HUDEP-2 (cell line): ENCODE measurements at regions not wholly inside any gene's neighbourhood (a gene's known extent, or its start where the extent isn't known, plus 50 kb on each side); places are given as distances from the start of the nearest gene placed in this dataset.
"Not testable (repeated sequence)": the region's sequence is repeated elsewhere in the genome, so short reads cannot be mapped to it uniquely, and the experiment has no call there.

Source experiments
- DNase-seq, 76 experiments: peaks; one replicate each; lab custom pipeline; 2025; ENCODE audit not compliant: unreplicated experiment in 76 of 76; lab: John Stamatoyannopoulos, UW

DNA sequence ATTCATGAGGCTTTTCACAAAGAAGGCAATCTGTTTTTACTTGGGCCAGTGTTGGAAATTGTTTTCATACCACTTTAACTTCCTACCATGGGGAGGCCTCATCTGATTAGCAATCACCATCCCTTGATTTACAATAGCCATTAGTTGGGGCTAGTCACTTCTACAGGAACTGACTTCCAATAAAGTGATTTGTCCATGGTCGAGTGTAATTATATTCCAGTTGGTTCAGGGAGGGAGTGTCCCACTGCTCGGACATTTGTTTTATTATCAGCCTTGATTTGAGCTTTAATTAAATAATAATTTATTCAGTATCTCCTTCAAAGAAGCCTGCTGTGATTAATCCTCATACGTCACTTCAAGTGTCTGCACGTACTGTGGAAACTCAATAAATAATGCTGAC lies 233.9 kb upstream of the CNTNAP5 start:
- DNase-seq = no peak

DNA sequence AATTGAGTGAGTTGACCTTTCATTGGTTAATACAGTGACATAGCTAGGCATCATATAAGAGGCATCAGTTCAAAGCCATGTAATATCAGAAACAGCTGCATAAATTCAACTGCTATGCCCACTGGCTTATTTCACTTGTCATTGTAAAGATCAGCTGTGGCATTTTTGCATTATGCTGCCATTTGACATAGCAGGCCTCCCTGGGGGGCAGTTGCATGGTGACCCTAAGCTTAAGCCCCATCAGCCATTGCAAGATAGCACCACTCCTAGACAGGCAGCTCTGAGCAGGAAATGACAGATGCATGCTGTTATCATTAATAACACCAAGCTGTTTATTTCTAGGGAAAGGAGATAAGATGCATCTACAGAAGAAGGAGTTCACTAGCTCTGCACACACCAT lies 233.4 kb upstream of the CNTNAP5 start:
- peak in 16 of 76 experiments; percentile 2 to 75 (median 30) for DNase-seq

- not testable (repeated sequence) for DNase-seq
These were observed 221.0 kb upstream of the CNTNAP5 start for GRCh38 chr2:123804126-123804525.

- DNase-seq = not testable (repeated sequence)
These were observed 219.3 kb upstream of the CNTNAP5 start for GRCh38 chr2:123805746-123806145.

DNA sequence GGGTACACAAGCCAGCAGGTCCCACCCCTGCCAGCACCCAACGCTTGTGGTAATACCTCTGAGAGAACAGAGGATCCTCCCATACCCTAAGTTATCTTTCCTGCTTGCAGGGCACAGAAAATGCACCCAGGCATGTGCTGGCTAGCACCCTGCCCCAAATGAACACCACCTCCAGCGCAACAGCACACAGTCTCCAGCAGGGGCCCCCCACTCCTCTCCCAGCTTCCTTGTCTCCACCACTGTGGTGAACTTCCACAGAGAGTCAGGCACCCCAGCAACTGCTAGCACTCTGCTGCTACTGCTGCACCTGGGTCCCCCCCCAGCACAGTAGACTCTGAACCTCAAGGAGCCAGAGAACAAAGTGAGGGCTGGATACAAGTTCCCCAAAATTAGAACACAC lies 216.8 kb upstream of the CNTNAP5 start:
- peak in 2 of 76 experiments; percentile 3 to 6 for DNase-seq

GRCh38 chr2:123811846-123812245 lies 213.2 kb upstream of the CNTNAP5 start:
- no peak for DNase-seq

- no peak for DNase-seq
These were observed 208.9 kb upstream of the CNTNAP5 start for GRCh38 chr2:123816203-123816602.

DNA sequence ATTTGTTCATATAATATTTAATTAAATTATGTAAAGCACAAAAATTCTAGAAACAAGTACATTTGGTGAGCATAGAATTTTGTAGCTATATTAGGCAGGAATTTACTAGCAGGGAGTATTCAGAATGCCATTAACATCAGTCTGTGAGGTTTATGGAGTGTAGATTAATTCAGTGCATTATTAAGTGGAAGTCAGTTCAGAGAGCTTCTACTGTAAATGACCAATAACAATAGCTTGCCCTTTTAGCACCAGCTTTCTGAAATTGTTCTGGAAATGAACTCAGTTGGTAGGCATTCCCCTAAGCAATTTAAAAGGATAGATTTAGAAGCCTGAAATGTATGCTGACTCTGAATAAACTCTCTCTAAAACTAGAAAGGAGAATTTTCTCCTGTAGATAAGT lies 208.2 kb upstream of the CNTNAP5 start:
- DNase-seq = no peak

GRCh38 chr2:123826729-123827271 lies 198.3 kb upstream of the CNTNAP5 start:
- DNase-seq = no peak

- no peak for DNase-seq
These were observed 185.8 kb upstream of the CNTNAP5 start for GRCh38 chr2:123839326-123839725.

- no peak for DNase-seq
These were observed 185.1 kb upstream of the CNTNAP5 start for GRCh38 chr2:123840016-123840415.

GRCh38 chr2:123840574-123840973 lies 184.5 kb upstream of the CNTNAP5 start:
- DNase-seq = peak in 15 of 76 experiments; percentile 0 to 61 (median 11)

GRCh38 chr2:123851281-123851680 lies 173.8 kb upstream of the CNTNAP5 start:
- DNase-seq = no peak

DNA sequence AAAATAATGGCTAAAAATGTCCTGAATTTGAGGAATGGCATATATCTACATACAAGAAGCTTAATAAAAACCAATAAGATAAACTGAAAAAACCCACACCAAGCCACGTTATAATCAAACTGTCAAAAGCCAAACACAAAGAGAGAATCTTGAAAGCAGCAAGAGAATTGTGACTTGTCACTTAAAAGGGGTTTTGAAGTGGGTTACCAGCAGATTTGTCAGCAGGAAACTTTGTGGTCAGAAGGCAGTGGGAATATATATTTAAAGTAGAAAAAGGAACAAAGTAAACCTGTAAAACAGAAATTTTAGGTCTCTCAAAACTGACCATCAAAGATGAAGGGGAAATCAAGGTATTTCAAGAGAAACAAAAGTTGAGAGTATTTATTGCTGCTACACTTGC lies 171.9 kb upstream of the CNTNAP5 start:
- no peak for DNase-seq

GRCh38 chr2:123859031-123859430 lies 166.1 kb upstream of the CNTNAP5 start:
- DNase-seq = not testable (repeated sequence)

DNA sequence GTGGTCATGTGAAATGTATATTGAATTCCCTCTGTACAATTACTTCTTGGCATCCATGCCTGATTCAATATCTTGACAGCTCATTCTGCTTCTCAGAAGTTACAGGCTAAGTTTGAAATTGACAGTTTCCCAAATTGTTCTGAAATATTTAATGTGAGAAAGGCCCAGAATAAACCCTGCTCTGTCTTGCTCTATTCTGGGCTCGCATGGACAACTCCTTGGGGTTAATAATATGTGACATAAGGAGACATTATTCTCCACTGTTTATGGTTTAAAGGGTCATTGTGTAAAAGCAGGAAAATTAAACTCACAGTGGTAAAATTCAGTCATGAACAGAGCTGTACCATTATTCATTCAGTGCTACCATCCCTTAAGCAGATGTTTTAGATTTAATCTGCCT lies 160.7 kb upstream of the CNTNAP5 start:
- no peak for DNase-seq

DNA sequence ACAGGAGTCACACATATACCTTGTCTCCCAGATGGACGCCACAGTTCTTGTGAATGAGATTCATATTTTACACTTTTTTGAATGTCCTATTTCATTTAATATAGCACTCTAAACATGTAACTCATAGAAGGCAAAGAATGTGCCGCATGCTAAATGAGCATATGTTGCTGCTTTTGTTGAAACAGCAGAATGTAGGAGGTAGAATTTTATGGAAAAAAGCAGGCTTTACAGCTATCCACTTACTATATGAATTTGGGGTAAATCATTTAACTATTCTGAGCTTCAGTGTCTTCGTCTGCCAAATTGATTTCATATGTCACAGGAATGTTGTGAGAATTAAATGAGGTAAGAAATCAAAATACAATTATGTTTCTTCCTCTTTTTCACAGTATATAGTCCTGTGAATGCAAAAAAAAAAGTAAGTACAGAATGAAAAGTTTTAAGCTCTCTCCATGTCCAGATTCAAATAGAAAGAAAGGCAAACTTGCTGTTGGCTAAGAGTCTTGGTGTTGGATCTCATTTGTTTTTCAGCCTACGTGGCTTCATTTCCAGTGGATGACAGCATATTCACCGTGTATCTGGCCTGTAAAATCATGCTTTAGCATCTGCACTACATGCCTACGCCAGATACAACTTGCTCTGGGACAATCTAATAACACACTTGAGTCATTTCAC lies 154.7 kb upstream of the CNTNAP5 start:
- no peak for DNase-seq

GRCh38 chr2:123870881-123871276 lies 154.2 kb upstream of the CNTNAP5 start:
- no peak for DNase-seq

DNA sequence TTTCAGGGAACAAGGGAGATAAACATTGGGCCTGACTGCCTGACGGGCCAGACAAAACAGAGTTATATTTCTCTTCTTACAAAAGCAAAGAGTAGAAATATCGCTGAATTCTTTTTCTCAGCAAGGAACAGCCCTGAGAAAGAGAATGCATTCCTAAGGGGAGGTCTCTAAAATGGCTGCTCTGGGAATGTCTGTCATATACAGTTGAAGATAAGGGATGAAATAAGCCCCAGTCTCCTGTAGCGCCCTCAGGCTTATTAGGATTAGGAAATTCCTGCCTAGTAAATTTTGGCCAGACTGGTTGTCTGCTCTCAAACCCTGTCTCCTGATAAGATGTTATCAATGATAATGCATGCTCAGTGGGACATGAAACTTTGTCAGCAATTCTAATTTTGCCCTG lies 134.9 kb upstream of the CNTNAP5 start:
- no peak for DNase-seq

DNA sequence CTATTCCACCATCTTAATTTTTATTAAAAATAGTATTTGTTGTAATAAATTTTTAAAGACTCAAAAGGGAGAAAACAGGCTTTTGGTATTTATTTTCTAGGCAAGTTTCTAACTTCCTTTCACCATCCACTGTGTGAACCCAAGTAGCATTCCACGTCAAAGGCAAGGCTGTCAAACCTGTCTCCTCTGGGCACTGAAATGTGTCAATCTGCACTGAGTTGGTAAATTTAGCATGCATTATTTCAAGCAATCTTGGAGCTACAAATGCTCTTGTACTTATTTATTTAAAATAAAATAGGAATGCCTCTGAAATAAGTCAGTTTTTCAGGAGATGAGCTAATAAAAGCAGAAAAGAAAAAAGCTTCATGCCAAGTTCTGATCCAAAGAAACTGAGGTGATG lies 130.9 kb upstream of the CNTNAP5 start:
- DNase-seq = no peak

- no peak for DNase-seq
These were observed 129.4 kb upstream of the CNTNAP5 start for GRCh38 chr2:123895651-123896050.

DNA sequence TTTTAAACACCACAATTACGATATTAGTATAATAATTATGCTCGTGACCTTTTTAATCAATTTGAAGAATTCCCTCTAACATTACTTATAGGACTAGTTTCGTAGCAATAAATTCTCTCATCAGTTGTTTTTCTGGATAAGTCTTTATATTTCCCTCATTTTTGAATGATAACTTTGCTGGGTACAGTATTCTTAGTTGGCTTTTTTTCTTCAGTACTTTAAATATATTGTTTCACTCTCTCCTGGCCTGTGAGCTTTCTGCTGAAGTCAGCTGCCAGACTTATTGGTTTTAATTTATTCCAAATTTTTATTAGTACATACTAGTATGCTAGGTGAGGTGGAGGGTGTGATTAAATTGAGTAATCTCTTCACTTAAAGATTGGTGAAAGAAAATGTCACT lies 123.8 kb upstream of the CNTNAP5 start:
- DNase-seq = no peak

- no peak for DNase-seq
These were observed 118.7 kb upstream of the CNTNAP5 start for GRCh38 chr2:123906361-123906760.
